ENCODE measurements at regions not wholly inside any gene's neighbourhood (a gene's known extent, or its start where the extent isn't known, plus 50 kb on each side); places are given as distances from the start of the nearest gene placed in this dataset.
"Not testable (repeated sequence)": the region's sequence is repeated elsewhere in the genome, so short reads cannot be mapped to it uniquely, and the experiment has no call there.

- DNase-seq, result not testable (repeated sequence)
These were observed 52.0 kb downstream of the SYT15B start for GRCh38 chr10:47711428-47711827.

- DNase-seq, result not testable (repeated sequence)
These were observed 52.9 kb downstream of the SYT15B start for GRCh38 chr10:47710443-47710842.

GRCh38 chr10:47705698-47706414 is 57.5 kb downstream of the SYT15B start:
- peak; percentile 64 to 67 for DNase-seq

- not testable (repeated sequence) for DNase-seq
These were observed 62.1 kb downstream of the SYT15B start for GRCh38 chr10:47701285-47701684.

- DNase-seq, result not testable (repeated sequence)
These were observed 63.5 kb downstream of the SYT15B start for GRCh38 chr10:47699854-47700253.

GRCh38 chr10:47696170-47696569 is 67.2 kb downstream of the SYT15B start:
- not testable (repeated sequence) for DNase-seq

GRCh38 chr10:47695149-47695548 is 68.2 kb downstream of the SYT15B start:
- not testable (repeated sequence) for DNase-seq

GRCh38 chr10:47690304-47690703 is 73.1 kb downstream of the SYT15B start:
- not testable (repeated sequence) for DNase-seq

GRCh38 chr10:47683826-47684475 is 79.4 kb downstream of the SYT15B start:
- DNase-seq, result not testable (repeated sequence)

- DNase-seq, result not testable (repeated sequence)
These were observed 81.8 kb downstream of the SYT15B start for GRCh38 chr10:47681638-47681990.

GRCh38 chr10:47680848-47681637 is 82.3 kb downstream of the SYT15B start:
- not testable (repeated sequence) for DNase-seq

GRCh38 chr10:47676102-47676501 is 87.3 kb downstream of the SYT15B start:
- not testable (repeated sequence) for DNase-seq

GRCh38 chr10:47675577-47675976 is 87.8 kb downstream of the SYT15B start:
- not testable (repeated sequence) for DNase-seq

GRCh38 chr10:47673128-47673527 is 90.3 kb downstream of the SYT15B start:
- DNase-seq, result not testable (repeated sequence)

GRCh38 chr10:47670857-47671256 is 92.5 kb downstream of the SYT15B start:
- DNase-seq, result not testable (repeated sequence)

- DNase-seq, result not testable (repeated sequence)
These were observed 101.3 kb downstream of the SYT15B start for GRCh38 chr10:47661955-47662577.

GRCh38 chr10:47656732-47657131 is 106.7 kb downstream of the SYT15B start:
- DNase-seq, result not testable (repeated sequence)

- not testable (repeated sequence) for DNase-seq
These were observed 109.2 kb downstream of the SYT15B start for GRCh38 chr10:47654161-47654560.

GRCh38 chr10:47648594-47648993 is 114.8 kb downstream of the SYT15B start:
- not testable (repeated sequence) for DNase-seq

- not testable (repeated sequence) for DNase-seq
These were observed 115.8 kb downstream of the SYT15B start for GRCh38 chr10:47647523-47648101.

- DNase-seq, result peak; percentile 4
These were observed 116.6 kb downstream of the SYT15B start for GRCh38 chr10:47646686-47647273.

GRCh38 chr10:47626975-47627374 is 103.5 kb upstream of the AGAP9 start:
- DNase-seq, result not testable (repeated sequence)
